Activated CD4-positive, alpha-beta T cell treated with anti-CD3 and anti-CD28 coated beads for 48 hours (primary cell): ENCODE measurements at regions not wholly inside any gene's neighbourhood (a gene's known extent, or its start where the extent isn't known, plus 50 kb on each side); places are given as distances from the start of the nearest gene placed in this dataset.
"Not testable (repeated sequence)": the region's sequence is repeated elsewhere in the genome, so short reads cannot be mapped to it uniquely, and the experiment has no call there.

ENCODE experiments used
- DNase-seq: peaks from one replicate; pipeline ENCODE4 v3.0.0-alpha.2; 2020

DNA sequence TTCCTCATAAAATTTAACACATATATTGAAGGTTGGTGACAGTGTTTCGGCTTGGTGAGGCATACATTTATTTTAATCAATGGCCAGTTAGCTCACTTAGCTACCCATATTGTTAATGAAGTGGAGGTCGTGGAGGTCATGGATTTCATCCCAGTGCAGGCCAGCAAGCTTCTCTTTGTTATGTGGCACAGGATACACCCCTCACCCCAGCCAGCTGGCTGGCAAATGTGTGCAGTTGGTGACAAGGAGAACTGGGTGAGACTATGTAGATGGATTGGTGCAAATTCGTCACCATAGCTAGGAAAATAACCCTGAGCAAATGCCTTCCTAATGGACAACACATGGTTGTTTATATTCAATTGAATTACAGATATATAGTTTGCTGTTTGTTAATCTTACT is 50.5 kb upstream of the FOXP2 start:
- DNase-seq: no peak

DNA sequence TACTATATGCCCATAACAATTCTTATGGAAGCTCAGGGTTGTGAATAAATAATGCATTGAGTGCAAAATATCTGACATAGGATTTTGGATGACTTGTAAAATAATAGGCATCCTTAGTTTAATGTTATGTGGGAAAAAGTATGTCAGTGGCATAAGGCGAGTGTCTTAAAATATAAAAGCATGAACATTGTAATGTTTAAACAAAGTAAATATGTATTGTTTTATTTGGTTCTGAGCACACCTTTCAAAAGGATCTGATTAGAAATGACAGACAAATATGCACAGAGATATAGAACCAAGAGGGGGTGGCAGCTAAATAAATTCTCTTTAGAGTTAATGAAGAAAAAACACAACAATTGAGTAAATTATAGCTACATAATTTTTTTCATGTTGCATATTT is 51.3 kb upstream of the FOXP2 start:
- no peak for DNase-seq

DNA sequence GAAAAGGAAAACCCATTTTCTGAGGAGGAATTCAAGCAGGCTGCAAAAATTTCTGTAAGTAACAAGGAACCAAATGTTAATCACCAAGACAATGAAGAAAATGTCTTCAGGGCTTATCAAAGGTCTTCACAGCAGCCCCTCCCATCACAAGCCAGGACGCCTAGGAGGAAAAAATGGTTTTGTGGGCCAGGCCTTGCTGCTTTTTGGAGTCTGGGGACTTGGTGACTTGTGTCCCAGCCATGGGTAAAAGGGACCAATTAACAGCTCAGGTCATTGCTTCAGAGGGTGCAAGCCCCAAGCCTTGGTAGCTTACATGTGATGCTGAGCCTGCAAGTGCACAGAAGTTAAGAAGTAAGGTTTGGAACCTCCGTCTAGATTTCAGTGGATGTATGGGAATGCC is 55.7 kb upstream of the FOXP2 start:
- DNase-seq: no peak

DNA sequence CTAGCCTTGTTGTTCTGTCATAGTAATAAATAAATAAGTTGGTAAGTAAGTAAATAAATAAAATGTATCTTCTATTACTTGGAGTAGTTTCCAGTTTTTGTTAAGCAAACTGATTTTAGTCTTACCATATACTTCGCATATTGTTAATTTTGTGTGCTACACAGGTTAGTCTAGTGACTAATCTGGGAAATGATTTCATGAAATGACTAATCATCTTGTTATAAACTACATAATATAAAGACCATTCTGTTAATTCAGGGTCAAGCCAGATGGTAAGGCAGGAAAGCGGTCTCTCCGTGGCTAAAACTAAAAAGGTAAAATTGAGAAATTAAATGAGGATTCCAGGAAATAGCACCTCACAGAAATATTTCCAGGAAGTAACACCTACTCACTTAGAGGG is 58.5 kb upstream of the FOXP2 start:
- DNase-seq: no peak

DNA sequence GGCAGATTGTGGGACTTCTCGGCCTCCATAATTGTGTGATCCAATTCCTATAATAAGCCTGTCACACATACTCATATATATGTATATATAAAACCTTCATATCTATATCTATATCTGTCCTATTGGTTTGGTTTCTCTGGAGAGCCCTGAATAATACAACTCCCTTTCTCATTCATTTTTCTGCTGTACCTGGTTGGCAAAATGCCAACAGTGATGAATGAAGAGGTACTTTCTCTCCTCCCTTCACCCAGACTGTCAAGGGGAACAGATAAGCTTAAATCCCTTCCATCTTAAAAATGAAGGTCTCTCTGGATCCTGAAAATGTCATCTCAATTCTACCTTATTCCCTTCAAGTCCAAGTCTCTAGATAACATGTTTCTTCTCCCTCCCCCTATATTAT is 60.3 kb upstream of the FOXP2 start:
- DNase-seq: no peak

DNA sequence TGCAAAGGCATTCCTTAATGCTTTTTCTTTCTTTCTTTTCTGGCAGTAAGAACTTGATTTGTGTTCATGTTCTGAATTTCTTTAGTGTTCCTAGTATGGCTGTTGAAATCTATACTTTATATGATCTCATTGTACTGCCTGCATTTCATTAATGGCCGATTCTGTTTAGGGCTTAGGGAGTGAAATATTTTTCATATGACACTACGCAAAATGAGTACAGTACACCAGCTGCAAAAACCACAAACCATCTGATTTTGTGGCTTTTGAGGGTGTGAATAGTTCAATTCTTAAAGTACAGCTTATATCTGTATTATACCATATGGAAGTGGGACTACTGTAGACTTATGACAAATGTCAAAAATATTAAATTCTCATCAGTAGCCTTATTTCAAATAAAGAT is 69.1 kb upstream of the FOXP2 start:
- no peak for DNase-seq

DNA sequence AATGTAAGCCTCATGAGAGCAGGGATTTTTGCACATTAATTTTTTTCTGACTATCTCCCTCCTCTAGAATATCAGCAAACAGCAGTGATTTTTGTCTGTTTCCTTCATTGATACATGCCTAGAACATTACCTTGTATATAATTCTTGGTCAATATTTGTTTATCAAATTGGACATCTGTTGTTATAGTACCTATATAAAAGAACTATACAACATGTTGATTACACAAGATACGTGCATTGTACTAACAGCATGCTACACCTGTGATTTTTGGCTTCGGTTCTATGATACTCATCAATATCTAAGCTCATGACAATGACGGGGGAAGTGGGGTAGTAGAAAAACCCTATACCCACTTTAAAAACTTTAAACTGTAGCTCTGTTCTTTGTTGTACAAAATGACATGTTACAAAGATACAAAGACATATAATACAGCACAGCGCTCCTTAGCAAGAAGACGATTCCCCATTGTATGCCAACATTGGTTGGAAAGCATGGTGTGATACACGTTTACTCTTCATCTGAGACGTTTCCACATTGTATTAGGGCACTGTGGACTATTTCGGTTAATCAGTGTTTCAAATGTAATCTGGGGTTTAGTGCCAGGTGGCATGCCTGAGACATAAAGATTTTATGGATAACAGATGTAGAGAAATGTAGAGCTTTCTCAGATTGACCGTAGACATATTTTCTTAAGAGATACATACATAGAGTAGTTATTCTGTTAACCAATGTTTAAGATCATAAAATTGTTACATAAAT is 70.5 kb upstream of the FOXP2 start:
- no peak for DNase-seq

DNA sequence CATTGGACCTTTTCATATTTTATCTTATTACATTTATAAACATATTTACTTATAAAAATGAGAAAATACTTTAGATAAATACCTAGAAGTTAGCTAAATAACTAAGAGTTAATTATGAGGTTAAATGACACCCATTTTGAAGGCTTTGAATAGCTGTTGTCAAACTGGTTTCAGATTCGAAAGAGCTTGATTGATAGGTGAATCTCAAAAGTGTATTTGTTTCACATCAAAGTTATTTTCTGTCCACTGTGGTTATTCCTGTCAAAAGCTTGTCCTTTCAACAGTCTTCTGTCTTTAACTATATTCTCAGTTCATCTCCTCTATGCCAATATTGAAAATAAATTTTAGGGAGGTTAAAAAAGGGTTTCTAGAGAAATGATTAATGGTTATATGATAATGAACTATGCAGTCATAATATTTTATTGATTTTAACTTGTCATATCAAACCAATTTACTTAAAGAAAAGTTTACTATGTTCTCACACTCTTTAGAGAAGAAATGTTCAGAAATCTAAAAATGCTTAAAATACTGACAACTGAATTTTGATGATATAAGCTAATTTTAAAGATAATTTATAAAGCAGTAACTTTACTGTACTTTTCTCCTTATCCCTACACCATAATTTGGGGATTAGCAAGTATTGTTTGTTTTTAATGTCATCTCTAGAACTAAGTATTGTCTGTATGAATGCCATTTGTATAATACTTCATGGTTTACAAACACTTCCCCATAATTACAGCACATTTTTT is 72.0 kb upstream of the FOXP2 start:
- no peak for DNase-seq

DNA sequence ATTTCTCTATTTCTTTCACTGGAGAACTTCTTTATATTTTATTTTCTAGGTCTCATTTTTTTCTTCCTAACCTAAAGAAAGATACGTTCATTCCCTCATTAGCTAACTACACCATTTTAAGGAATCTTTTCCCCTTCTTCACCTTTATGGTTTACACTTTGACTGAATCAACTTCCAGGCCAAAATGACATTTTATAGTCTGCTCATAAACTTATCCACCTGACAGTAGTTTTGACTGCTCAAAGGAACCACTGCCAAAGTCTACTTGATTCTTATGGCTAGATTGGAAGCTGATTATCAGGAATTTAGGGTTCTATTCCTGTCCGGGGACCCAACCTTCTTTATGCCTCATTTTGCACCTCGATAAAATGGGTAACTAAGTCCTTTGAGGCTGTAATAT is 73.0 kb upstream of the FOXP2 start:
- no peak for DNase-seq

DNA sequence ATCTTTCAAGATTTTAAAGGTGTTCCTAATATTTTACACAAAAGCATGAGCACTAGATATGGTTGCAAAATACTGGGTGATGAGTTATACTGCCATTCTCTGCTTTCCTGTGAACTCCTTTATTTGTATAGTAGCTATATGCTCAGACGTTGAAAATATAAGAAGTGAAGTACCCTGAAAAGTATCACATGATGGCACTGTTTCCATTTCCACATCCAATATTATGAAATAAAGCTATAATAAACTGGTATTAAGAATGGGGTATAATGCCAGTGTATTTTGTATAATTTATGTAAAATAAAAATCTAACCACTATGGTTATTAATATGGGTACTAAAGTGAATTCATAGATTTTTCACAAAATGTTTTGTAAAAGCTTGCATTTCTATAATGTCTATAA is 79.6 kb upstream of the FOXP2 start:
- DNase-seq: no peak

DNA sequence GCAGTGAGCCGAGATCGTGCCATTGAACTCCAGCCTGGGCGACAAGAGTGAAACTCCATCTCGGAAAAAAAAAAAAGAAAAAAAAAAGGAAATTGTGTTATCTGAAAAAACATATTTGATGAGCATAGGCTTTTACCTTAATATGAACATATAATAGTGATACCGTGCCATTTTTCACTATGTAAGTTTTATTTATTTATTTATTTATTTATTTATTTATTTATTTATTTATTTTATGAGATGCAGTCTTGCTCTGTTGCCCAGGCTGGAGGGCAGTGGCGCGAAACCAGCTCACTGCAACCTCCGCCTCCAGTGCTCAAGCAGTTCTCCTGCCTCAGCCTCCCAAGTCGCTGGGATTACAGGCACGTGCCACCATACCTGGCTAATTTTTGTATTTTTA is 85.2 kb upstream of the FOXP2 start:
- not testable (repeated sequence) for DNase-seq

DNA sequence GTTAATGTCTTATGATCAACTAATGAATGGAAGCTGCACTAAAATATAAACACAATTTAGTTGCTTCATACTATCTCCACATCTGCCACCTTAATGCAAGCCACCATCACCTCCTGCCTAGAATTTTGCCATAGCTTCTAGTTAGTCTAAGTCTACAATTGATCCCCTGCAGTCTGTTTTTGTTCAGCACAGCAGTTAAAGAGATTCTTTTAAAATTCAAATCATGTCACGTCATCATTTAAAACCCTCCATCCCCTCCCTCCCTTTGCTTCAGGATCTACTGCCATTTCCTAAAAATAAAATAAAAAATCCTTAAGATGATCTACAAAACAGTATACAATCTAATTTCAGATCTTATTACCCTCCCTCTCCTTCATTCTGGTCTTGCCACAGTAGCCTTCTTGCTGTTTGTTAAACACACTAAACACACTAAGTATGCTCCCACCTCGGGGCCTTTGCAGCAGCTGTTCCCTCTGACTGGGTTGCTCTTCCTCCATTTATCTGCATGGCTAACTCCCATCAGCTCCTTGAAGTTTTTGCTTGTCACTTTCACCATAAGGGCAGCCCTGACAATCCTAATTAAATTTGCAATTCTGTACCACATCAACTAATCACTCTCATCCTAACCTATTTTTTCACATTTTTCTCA is 97.0 kb upstream of the FOXP2 start:
- no peak for DNase-seq

DNA sequence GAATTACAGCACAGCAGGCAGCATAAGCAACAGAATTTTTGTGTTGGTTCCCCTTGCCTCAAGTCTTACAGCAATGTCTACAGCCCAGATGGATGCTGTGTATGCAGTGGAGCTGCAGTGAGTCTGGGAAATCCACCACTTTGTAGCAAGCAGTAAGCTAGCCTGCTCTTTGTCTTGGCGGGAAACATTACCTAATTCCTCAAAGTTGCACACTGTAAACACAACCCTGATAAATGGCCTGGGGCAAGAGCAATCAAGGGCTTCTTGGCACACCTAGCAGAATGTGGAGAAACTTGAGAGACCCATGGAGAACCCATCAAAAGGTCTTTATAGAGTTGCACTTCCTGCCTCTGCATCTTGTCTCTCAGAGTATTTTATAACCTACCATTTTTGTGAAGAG is 102.0 kb upstream of the FOXP2 start:
- no peak for DNase-seq

DNA sequence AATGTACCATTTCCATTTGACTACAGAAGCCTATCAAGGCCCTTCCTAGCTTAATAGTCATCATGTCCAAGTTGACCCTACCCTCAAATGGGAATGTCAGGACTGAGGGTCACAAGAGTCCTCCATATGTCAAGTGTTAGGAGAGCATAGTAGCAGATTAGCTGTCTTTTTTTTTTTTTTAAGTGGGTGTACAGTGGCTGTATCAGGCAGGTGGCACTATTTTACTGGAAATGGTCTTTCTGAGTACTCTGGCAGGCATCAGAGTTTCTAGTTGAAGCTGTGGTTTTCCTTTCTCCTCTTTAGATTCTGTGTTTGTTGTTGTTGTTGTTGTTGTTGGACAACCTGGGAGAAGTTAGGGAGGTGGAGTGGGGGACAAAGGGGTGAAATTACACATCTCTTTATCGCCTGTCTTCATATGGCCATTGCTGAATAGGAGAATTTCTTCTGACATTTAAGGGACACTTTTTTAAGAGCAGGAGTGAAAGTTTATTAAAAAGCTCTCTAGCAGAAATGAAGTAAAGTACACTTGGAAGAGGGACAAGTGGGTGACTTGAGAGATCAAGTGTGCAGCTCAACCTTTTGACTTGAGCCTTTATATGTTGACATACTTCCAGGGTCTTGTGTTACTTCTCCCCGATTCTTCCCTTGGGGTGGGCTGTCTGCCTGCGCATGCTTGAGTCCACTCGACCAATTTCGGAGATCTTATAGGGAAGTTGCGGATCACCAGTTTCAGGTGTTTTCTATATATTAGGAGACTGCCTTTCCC is 104.1 kb upstream of the FOXP2 start:
- no peak for DNase-seq

DNA sequence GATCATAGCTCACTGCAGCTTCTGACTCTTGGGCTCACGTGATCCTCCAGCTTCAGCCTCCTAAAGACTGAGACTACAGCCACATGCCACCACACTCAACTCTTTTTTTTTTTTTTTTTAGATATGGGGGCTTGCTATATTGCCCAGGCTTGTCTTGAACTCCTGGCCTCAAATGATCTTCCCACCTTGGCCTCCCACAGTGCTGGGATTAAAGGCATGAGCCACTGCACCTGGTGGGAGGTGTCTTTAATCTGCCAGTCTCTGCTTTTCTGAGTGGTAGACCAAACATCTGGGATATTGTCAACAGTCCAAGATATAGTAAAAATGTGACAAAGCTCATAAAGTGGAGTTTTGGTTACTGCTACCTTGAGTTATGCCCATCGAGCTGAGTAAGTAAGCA is 104.9 kb upstream of the FOXP2 start:
- no peak for DNase-seq

DNA sequence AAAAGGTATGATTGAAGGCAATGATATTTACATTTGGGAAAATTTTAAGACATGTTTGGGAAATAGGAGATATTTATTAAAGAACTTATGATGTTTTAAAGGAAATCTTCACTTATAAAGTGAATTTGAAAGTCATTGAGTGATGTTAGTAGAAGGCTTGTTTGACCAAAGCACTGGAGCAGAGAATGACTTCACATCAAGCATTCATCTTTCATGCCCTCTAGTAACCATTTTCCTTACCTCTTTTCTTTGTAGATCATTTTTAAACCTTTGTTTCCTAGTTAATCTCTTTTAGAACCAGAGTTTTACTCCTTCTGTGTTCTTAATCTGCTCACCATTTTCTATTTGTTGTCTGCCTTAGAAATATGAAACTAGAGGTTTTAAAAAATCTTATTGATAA is 111.3 kb upstream of the FOXP2 start:
- DNase-seq: no peak

DNA sequence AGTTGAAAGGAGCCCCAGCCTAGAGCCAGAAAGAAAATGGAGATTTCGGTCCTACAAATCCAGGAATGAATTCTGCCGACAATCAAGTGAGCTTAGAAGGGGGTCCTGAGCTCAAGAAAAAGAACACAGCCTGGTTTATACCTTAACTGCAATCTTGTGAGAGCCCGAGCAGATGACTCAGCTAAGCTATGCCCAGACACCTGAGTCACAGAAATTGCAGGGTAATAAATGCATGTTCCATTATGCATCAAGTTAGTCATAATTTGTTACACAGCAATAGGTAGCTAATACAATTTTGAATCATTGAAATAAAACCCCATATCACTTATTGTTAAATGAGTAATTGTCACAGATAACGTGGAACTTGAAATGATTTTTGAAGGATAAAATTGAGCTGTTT is 111.8 kb upstream of the FOXP2 start:
- DNase-seq: no peak

DNA sequence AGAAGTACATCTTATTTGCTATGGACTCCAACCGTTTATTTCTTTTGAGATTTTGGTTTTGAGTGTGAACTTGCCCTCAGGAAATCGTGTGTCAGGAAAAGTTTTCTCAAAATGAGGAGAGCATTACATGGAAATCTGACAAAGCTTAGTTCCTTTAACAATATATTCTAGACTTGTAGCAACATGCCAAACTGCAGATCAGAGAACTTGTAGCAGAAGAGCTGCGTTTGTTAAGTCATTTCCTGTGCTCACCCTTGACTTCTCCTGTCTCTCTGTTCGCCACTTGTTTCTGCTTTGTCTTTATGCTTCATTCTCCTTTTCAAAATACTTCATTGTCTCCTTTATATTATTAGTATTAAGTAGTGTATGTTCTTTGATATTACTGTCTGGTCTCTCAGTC is 116.6 kb upstream of the FOXP2 start:
- DNase-seq: no peak

DNA sequence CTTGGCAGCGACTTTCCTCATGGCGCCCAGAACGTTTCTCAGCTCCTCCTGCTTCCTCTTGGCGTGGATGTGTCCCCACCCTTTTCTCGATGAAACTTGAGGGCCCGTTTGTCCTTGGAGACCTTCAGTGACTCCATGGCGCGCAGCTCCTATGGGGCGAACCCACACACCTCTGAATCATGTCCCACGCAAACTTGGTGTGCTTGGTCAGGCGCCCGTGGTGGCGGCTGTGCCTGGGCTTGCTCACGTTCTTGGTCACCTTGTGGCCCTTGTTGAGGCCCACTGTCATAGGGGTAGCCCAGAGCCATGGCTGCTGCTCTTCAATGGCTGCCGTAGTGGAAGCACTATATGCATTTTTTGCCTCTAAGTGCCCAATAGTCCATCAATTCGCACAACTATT is 117.5 kb upstream of the FOXP2 start:
- no peak for DNase-seq

DNA sequence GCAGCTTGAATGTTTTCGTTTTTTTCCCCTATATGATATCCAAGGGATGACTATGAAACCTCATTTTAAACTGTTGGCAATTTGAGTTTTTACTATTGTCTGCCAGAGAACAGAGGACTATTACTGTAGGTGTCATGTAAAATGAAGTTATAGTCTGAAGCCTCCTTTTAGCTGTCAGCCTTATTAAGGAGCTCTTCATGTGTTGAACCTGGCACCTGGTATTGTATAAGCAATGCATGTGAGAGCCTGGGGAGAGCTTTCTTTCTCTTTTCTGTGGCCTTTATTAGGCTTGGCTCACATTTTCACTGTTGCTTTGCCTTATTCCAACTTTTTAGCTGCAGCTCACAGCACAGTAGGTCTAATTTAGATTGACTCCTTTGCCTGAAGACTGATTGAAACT is 119.1 kb upstream of the FOXP2 start:
- no peak for DNase-seq

DNA sequence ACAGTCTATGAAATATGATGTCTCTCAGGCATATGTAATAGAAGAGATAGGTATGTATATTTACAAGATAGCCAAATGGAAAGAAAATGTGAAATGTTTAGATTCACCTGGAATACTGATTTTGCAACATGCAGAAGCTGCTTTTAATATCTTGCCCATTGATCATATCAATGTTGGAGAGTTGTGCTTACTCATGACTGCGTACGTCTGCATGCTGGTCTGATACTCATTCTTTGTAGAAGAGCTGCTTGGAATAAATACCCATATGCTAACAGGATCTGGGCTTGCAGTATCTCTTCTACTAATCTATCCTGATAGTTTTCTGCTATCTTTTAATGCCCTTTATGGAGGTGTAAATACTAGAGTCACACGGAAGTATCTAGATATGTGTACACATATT is 120.6 kb upstream of the FOXP2 start:
- no peak for DNase-seq

DNA sequence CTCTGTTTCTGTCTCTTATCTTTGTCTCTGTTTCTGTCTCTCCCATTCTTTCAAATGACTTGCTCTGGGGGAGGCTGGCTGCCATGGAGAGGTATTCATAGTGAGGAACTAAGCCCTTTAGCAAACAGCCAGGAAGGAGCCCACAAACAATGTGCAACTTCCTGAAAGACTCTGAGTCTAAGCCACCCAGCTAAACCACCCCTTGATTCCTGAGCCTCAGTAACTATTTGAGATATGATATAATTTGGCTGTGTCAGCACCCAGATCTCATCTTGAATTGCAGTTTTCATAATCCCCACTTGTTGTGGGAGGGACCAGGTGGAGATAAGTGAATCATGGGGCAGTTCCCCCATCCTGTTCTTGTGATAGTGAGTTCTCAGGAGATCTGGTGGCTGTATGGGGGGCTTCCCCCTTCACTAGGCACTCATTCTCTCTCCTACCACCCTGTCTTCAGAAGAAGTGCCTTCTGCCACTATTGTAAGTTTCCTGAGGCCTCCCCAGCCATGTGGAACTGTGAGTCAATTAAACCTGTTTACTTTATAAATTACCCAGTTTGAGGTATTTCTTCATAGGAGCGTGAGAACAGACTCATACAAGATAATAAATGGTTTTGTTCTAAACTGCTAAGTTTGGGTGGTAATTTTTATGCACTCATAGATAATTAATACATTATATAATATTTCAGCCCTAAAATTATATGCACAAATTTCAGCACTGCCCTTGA is 121.2 kb upstream of the FOXP2 start:
- no peak for DNase-seq

DNA sequence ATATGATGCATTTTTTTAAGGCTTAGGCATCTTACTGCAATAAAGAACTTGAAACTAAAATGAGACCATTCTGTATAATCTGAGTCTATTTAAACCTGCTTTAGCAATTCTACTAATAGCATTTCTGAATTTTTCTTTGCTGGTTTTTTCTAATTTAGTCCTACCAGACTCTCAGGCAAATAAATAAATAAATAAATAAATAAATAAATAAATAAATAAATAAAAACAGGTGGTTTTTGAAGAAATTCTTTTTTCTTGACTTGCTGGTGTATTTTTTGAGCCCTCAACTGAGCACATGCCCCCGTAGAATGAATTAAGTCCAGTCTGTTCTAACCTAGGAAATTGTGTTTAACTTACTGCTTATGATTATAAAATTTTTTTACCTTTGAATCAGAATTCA is 134.7 kb upstream of the FOXP2 start:
- no peak for DNase-seq
